ENCODE measurements at regions not wholly inside any gene's neighbourhood (a gene's known extent, or its start where the extent isn't known, plus 50 kb on each side); places are given as distances from the start of the nearest gene placed in this dataset.

- TF ChIP-seq CTCF (IDR thresholded peaks at IDR 0.05): no peak
- DNase-seq (ENCODE audit: low spot score): no peak
- no peak overlapping the region for H3K4me3 Mint-ChIP-seq (ENCODE audit: unreplicated experiment)
- H3K9me3 Mint-ChIP-seq (ENCODE audit: low read depth): no peaks in the 10 kb centered on the region
- H3K36me3 Mint-ChIP-seq (ENCODE audit: low read depth): no peaks in the 10 kb centered on the region
- no peaks in the 10 kb centered on the region for H3K27me3 Mint-ChIP-seq (ENCODE audit: low read depth)
- H3K4me1 Mint-ChIP-seq (ENCODE audit: low read depth): peaks cover 32% of the 10 kb centered on the region
- no peak overlapping the region for H3K27ac Mint-ChIP-seq (ENCODE audit: unreplicated experiment)
These were observed 107.6 kb upstream of the OTOS start for GRCh38 chr2:240247868-240248720.

- DNase-seq (ENCODE audit: low spot score): no peak
- H3K4me3 Mint-ChIP-seq (ENCODE audit: unreplicated experiment): no peak overlapping the region
- H3K27me3 Mint-ChIP-seq (ENCODE audit: low read depth): no peaks in the 10 kb centered on the region
- no peak overlapping the region for H3K27ac Mint-ChIP-seq (ENCODE audit: unreplicated experiment)
- no peaks in the 10 kb centered on the region for H3K9me3 Mint-ChIP-seq (ENCODE audit: low read depth)
- TF ChIP-seq CTCF (IDR thresholded peaks at IDR 0.05): no peak
- H3K36me3 Mint-ChIP-seq (ENCODE audit: low read depth): no peaks in the 10 kb centered on the region
- H3K4me1 Mint-ChIP-seq (ENCODE audit: low read depth): peaks cover 32% of the 10 kb centered on the region
These were observed 108.4 kb upstream of the OTOS start for GRCh38 chr2:240248721-240249422.

- H3K9me3 Mint-ChIP-seq (ENCODE audit: low read depth): no peaks in the 10 kb centered on the region
- DNase-seq (ENCODE audit: low spot score): no peak
- no peak overlapping the region for H3K4me3 Mint-ChIP-seq (ENCODE audit: unreplicated experiment)
- no peak for TF ChIP-seq CTCF (IDR thresholded peaks at IDR 0.05)
- H3K27me3 Mint-ChIP-seq (ENCODE audit: low read depth): no peaks in the 10 kb centered on the region
- H3K4me1 Mint-ChIP-seq (ENCODE audit: low read depth): peaks cover 32% of the 10 kb centered on the region
- H3K36me3 Mint-ChIP-seq (ENCODE audit: low read depth): no peaks in the 10 kb centered on the region
- no peak overlapping the region for H3K27ac Mint-ChIP-seq (ENCODE audit: unreplicated experiment)
These were observed 109.1 kb upstream of the OTOS start for GRCh38 chr2:240249423-240250149.

- no peak for TF ChIP-seq CTCF (IDR thresholded peaks at IDR 0.05)
- H3K9me3 Mint-ChIP-seq (ENCODE audit: low read depth): no peaks in the 10 kb centered on the region
- H3K36me3 Mint-ChIP-seq (ENCODE audit: low read depth): no peaks in the 10 kb centered on the region
- peaks cover 31% of the 10 kb centered on the region for H3K4me1 Mint-ChIP-seq (ENCODE audit: low read depth)
- no peaks in the 10 kb centered on the region for H3K27me3 Mint-ChIP-seq (ENCODE audit: low read depth)
- no peak overlapping the region for H3K4me3 Mint-ChIP-seq (ENCODE audit: unreplicated experiment)
- no peak for DNase-seq (ENCODE audit: low spot score)
- H3K27ac Mint-ChIP-seq (ENCODE audit: unreplicated experiment): peak overlapping the region; percentile 27
These were observed 109.9 kb upstream of the OTOS start for GRCh38 chr2:240250150-240250984.
